Smooth muscle cell (in vitro differentiated cells): ENCODE measurements at regions not wholly inside any gene's neighbourhood (a gene's known extent, or its start where the extent isn't known, plus 50 kb on each side); places are given as distances from the start of the nearest gene placed in this dataset.

Experiments used
- DNase-seq: peaks from one replicate; lab custom pipeline; 2025; ENCODE audit not compliant: unreplicated experiment; lab: John Stamatoyannopoulos, UW
- H2AFZ ChIP-seq: fragments of 200-600 bp; sonication (generic); 2 replicates; pipeline ENCODE4 v1.6.0; 2016; ENCODE audit warnings: antibody characterized with exemption, low read depth, mild to moderate bottlenecking
- H3F3A ChIP-seq: fragments of 200-600 bp; sonication (generic); 2 replicates; pipeline ENCODE4 v1.6.0; 2017; ENCODE audit warnings: antibody characterized with exemption, low read depth
- H3K27ac ChIP-seq: fragments of 200-600 bp; sonication (generic); 2 replicates; pipeline ENCODE4 v1.5.1; 2016; ENCODE audit warnings: low read depth, mild to moderate bottlenecking
- H3K27me3 ChIP-seq: fragments of 200-600 bp; sonication (generic); 2 replicates; pipeline ENCODE4 v1.6.1; 2016; ENCODE audit warnings: low read depth, mild to moderate bottlenecking
- H3K36me3 ChIP-seq: fragments of 200-600 bp; sonication (generic); 2 replicates; pipeline ENCODE4 v1.5.1; 2016; ENCODE audit warnings: low read depth
- H3K4me1 ChIP-seq: fragments of 200-600 bp; sonication (generic); 2 replicates; pipeline ENCODE4 v1.5.1; 2016; ENCODE audit warnings: low read depth
- H3K4me2 ChIP-seq: fragments of 200-600 bp; sonication (generic); 2 replicates; pipeline ENCODE4 v1.6.0; 2016; ENCODE audit warnings: mild to moderate bottlenecking
- H3K4me3 ChIP-seq: fragments of 200-600 bp; sonication (generic); 2 replicates; pipeline ENCODE4 v1.5.1; 2016; ENCODE audit warnings: mild to moderate bottlenecking
- H3K79me2 ChIP-seq: fragments of 200-600 bp; sonication (generic); 2 replicates; pipeline ENCODE4 v1.6.0; 2016; ENCODE audit warnings: low read depth, mild to moderate bottlenecking
- H3K9ac ChIP-seq: fragments of 200-600 bp; sonication (generic); 2 replicates; pipeline ENCODE4 v1.6.0; 2016; ENCODE audit warnings: low read depth
- H3K9me3 ChIP-seq: fragments of 200-600 bp; sonication (generic); replicated peaks from 2 replicates; pipeline ENCODE4 v1.5.1; 2016; ENCODE audit warnings: low read depth
- H4K20me1 ChIP-seq: fragments of 200-600 bp; sonication (generic); 2 replicates; pipeline ENCODE4 v1.6.0; 2016; ENCODE audit warnings: low read depth
- CTCF ChIP-seq: fragments of 200-600 bp; sonication (generic); IDR thresholded peaks from 2 replicates; pipeline ENCODE4 v1.5.1; 2017; ENCODE audit warnings: borderline replicate concordance, mild to moderate bottlenecking, antibody characterized with exemption; ENCODE audit not compliant: insufficient read depth, poor library complexity, severe bottlenecking
- WGBS: methylation state at CpG from one replicate; pipeline ENCODE4 v1.1.7; 2016; ENCODE audit warnings: low lambda C conversion rate; 5-methylcytosine and 5-hydroxymethylcytosine counted together

- no peak for DNase-seq
- H3K27ac ChIP-seq: no peak overlapping the region
- H3K4me2 ChIP-seq: no peak overlapping the region
- no peak for TF ChIP-seq CTCF
- H4K20me1 ChIP-seq: no peaks in the 10 kb centered on the region
- WGBS: 77% methylated on average over 2 of the region's 2 CpGs
- no peak overlapping the region for H3K4me3 ChIP-seq
- H3K27me3 ChIP-seq: no peaks in the 10 kb centered on the region
- H3K36me3 ChIP-seq: no peaks in the 10 kb centered on the region
- H3K4me1 ChIP-seq: no peaks in the 10 kb centered on the region
- no peaks in the 10 kb centered on the region for H3K79me2 ChIP-seq
- no peaks in the 10 kb centered on the region for H3F3A ChIP-seq
- no peak overlapping the region for H2AFZ ChIP-seq
- no peaks in the 10 kb centered on the region for H3K9me3 ChIP-seq
- H3K9ac ChIP-seq: no peak overlapping the region
Measured at GRCh38 chr6:100305209-100305869, 159.4 kb downstream of the SIM1 start.

GRCh38 chr6:100304575-100304974 is 160.1 kb downstream of the SIM1 start:
- Histone ChIP-seq H3K79me2 (no peaks in the 10 kb centered on the region), H3K36me3 (no peaks in the 10 kb centered on the region), H3K27ac (no peak overlapping the region), H3F3A (no peaks in the 10 kb centered on the region), H3K4me1 (no peaks in the 10 kb centered on the region), H4K20me1 (no peaks in the 10 kb centered on the region), H2AFZ (no peak overlapping the region), H3K4me2 (no peak overlapping the region), H3K4me3 (no peak overlapping the region), H3K9me3 (no peaks in the 10 kb centered on the region), H3K9ac (no peak overlapping the region), H3K27me3 (no peaks in the 10 kb centered on the region)
- 83% methylated on average over 1 of the region's 1 CpG for WGBS
- DNase-seq: no peak
- no peak for TF ChIP-seq CTCF

- Histone ChIP-seq H3K4me2 (no peak overlapping the region), H3K9ac (no peak overlapping the region), H3K36me3 (no peaks in the 10 kb centered on the region), H3K9me3 (no peaks in the 10 kb centered on the region), H4K20me1 (no peaks in the 10 kb centered on the region), H3F3A (no peaks in the 10 kb centered on the region), H3K27me3 (no peaks in the 10 kb centered on the region), H3K27ac (no peak overlapping the region), H3K79me2 (no peaks in the 10 kb centered on the region), H3K4me3 (no peak overlapping the region), H2AFZ (no peak overlapping the region), H3K4me1 (no peaks in the 10 kb centered on the region)
- WGBS: 74% methylated on average over 2 of the region's 2 CpGs
- no peak for DNase-seq
- TF ChIP-seq CTCF: no peak
Measured at GRCh38 chr6:100301731-100302130, 163.0 kb downstream of the SIM1 start.

GRCh38 chr6:100300221-100300736 is 164.4 kb downstream of the SIM1 start:
- 55% methylated on average over 3 of the region's 3 CpGs for WGBS
- no peak overlapping the region for H3K4me2 ChIP-seq
- H3K9ac ChIP-seq: no peak overlapping the region
- no peaks in the 10 kb centered on the region for H3K4me1 ChIP-seq
- H3K9me3 ChIP-seq: no peaks in the 10 kb centered on the region
- TF ChIP-seq CTCF: no peak
- H3K27me3 ChIP-seq: no peaks in the 10 kb centered on the region
- H3K79me2 ChIP-seq: no peaks in the 10 kb centered on the region
- no peaks in the 10 kb centered on the region for H3K36me3 ChIP-seq
- no peak overlapping the region for H3K4me3 ChIP-seq
- H3K27ac ChIP-seq: peak overlapping the region; percentile 29
- H4K20me1 ChIP-seq: no peaks in the 10 kb centered on the region
- H2AFZ ChIP-seq: no peak overlapping the region
- no peak for DNase-seq
- no peaks in the 10 kb centered on the region for H3F3A ChIP-seq
